ENCODE measurements at regions not wholly inside any gene's neighbourhood (a gene's known extent, or its start where the extent isn't known, plus 50 kb on each side); places are given as distances from the start of the nearest gene placed in this dataset.
A peak's percentile ranks its signal among the peaks of the same experiment; 100 is the strongest.

GRCh38 chr11:19511066-19511412, 201.6 kb upstream of the NAV2 start:
- DNase-seq = no peak
- WGBS, 3 donors = 71 to 86% (median 76%) methylated on average over 1 of the region's 1 CpG
- FAIRE-seq = no peak
- Histone ChIP-seq H3K4me3 (ENCODE audit: low read depth in 1 of 3, low read length in 3 of 3) (no peak overlapping the region), H3K27me3 (ENCODE audit: control insufficient read depth in 3 of 3, insufficient read depth in 3 of 3, low read length in 3 of 3) (peaks cover 0 to 25% (median 2%) of the 10 kb centered on the region in 3 donors), H3K4me1 (ENCODE audit: control insufficient read depth in 3 of 3, insufficient read depth in 2 of 3, low read depth in 1 of 3, low read length in 2 of 3) (no peaks in the 10 kb centered on the region), H3K27ac (ENCODE audit: low read depth in 1 of 3, low read length in 2 of 3) (no peak overlapping the region), H3K36me3 (ENCODE audit: control insufficient read depth in 3 of 3, insufficient read depth in 2 of 3, low read depth in 1 of 3, low read length in 3 of 3) (no peaks in the 10 kb centered on the region), H3K9me3 (ENCODE audit: control insufficient read depth in 2 of 2, insufficient read depth in 1 of 2, low read depth in 1 of 2, low read length in 1 of 2) (no peaks in the 10 kb centered on the region)

DNA sequence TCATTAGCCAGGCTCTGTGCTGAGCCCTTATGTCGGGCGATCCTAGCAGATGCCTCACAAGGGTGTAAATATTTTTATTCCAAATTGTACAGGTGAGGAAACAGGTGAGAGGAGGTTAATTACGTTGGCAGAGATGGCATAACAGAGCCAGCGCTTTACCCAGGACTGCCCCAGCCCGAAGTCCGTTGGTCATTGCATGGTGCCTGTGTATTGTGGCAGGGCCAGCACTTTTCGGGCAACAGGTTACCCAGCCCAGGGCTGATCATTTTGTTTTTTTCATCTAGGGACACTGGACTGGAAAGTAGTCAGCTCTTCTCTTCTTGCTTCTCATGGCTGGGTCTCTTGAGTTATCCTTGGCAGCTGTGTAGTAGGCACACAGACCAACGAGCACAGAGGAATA, 202.2 kb upstream of the NAV2 start:
- Histone ChIP-seq H3K9me3 (ENCODE audit: control insufficient read depth in 2 of 2, insufficient read depth in 1 of 2, low read depth in 1 of 2, low read length in 1 of 2) (no peaks in the 10 kb centered on the region), H3K4me1 (ENCODE audit: control insufficient read depth in 3 of 3, insufficient read depth in 2 of 3, low read depth in 1 of 3, low read length in 2 of 3) (no peaks in the 10 kb centered on the region), H3K27me3 (ENCODE audit: control insufficient read depth in 3 of 3, insufficient read depth in 3 of 3, low read length in 3 of 3) (peaks cover 0 to 24% (median 2%) of the 10 kb centered on the region in 3 donors), H3K27ac (ENCODE audit: low read depth in 1 of 3, low read length in 2 of 3) (no peak overlapping the region), H3K36me3 (ENCODE audit: control insufficient read depth in 3 of 3, insufficient read depth in 2 of 3, low read depth in 1 of 3, low read length in 3 of 3) (no peaks in the 10 kb centered on the region), H3K4me3 (ENCODE audit: low read depth in 1 of 3, low read length in 3 of 3) (no peak overlapping the region)
- DNase-seq (no peak), FAIRE-seq (no peak)
- 25 to 58% (median 49%) methylated on average over 8 of the region's 8 CpGs for WGBS, 3 donors

DNA sequence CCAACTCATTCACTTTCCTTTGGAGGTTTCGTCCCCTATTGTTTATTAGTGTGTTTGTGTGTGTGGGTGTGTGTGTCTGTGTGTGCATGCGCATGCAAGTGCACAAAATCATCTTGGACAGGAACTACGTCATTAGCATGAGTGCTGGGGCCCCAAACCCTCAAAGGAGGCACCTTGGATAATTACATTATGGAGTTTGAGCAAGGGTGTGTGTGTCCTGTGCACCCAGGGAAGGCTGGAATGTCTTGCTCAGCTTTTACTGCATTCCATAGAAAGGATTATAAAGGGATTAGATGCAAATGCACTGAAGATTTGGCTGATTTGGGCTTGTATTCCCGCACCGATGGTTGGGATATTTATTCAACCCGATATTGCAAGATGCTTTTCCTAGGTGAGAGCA, 203.4 kb upstream of the NAV2 start:
- Histone ChIP-seq H3K4me3 (ENCODE audit: low read depth in 1 of 3, low read length in 3 of 3) (no peak overlapping the region), H3K36me3 (ENCODE audit: control insufficient read depth in 3 of 3, insufficient read depth in 2 of 3, low read depth in 1 of 3, low read length in 3 of 3) (no peaks in the 10 kb centered on the region), H3K9me3 (ENCODE audit: control insufficient read depth in 2 of 2, insufficient read depth in 1 of 2, low read depth in 1 of 2, low read length in 1 of 2) (no peaks in the 10 kb centered on the region), H3K4me1 (ENCODE audit: control insufficient read depth in 3 of 3, insufficient read depth in 2 of 3, low read depth in 1 of 3, low read length in 2 of 3) (no peaks in the 10 kb centered on the region), H3K27ac (ENCODE audit: low read depth in 1 of 3, low read length in 2 of 3) (no peak overlapping the region), H3K27me3 (ENCODE audit: control insufficient read depth in 3 of 3, insufficient read depth in 3 of 3, low read length in 3 of 3) (peaks cover 0 to 19% (median 2%) of the 10 kb centered on the region in 3 donors)
- 57 to 83% (median 61%) methylated on average over 6 of the region's 6 CpGs for WGBS, 3 donors
- DNase-seq (no peak), FAIRE-seq (no peak)

DNA sequence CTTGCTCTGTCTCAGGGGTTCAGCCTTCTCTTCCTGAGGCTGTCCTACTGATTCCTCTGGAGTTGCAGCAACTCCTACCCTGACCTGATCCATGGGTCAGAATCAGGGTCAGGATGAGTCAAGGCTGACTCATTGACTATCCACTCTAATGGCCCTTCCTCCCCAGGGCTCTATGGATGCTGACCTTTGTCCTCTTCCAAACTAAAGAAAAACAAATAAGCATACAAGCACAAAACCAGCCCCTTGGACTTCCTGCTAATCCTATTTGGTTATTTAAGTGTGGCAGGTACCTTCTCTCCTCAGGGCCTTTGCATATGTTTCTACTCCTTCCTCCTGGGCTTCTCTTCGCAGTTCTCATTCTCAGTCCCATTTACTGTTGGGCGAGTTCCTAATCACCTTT, 204.5 kb upstream of the NAV2 start:
- WGBS, 3 donors = 80 to 83% (median 82%) methylated on average over 2 of the region's 2 CpGs
- Histone ChIP-seq H3K4me1 (ENCODE audit: control insufficient read depth in 3 of 3, insufficient read depth in 2 of 3, low read depth in 1 of 3, low read length in 2 of 3) (no peaks in the 10 kb centered on the region), H3K4me3 (ENCODE audit: low read depth in 1 of 3, low read length in 3 of 3) (no peak overlapping the region), H3K36me3 (ENCODE audit: control insufficient read depth in 3 of 3, insufficient read depth in 2 of 3, low read depth in 1 of 3, low read length in 3 of 3) (no peaks in the 10 kb centered on the region), H3K9me3 (ENCODE audit: control insufficient read depth in 2 of 2, insufficient read depth in 1 of 2, low read depth in 1 of 2, low read length in 1 of 2) (no peaks in the 10 kb centered on the region), H3K27ac (ENCODE audit: low read depth in 1 of 3, low read length in 2 of 3) (no peak overlapping the region), H3K27me3 (ENCODE audit: control insufficient read depth in 3 of 3, insufficient read depth in 3 of 3, low read length in 3 of 3) (peaks cover 0 to 16% (median 2%) of the 10 kb centered on the region in 3 donors)
- FAIRE-seq = no peak
- peak in 1 of 2 donors; percentile 61 for DNase-seq

DNA sequence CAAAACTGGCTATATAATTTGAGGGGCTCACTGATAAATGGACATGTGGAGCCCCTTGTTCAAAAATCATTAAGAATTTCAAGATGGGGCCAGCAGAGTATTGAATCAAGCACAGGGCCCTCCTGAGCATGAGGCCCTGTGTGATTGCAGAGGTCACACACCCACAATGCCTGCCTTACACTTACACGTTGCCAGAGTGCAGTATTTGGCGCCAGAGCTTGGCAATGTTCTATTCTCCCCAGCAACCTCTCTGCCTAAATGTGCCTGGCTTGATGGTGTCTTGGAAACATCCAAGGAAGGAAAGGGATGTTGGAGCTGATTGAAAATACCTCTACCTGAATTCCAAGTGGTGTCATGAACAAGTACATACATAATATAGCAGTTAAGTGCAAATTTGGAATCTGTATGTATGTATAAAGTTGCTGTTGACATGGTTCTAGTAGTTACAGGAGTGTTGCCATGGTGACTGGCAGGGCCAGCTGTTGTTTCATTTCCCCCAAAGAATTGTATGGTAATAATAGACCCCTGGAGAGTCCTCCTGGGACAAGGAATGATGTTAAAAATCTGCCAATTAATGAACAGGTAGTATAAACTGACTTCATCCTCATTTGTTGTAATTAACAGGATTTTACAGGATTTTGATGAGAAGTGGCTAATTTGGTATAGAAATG, 205.7 kb upstream of the NAV2 start:
- Histone ChIP-seq H3K4me3 (ENCODE audit: low read depth in 1 of 3, low read length in 3 of 3) (no peak overlapping the region), H3K9me3 (ENCODE audit: control insufficient read depth in 2 of 2, insufficient read depth in 1 of 2, low read depth in 1 of 2, low read length in 1 of 2) (no peaks in the 10 kb centered on the region), H3K27ac (ENCODE audit: low read depth in 1 of 3, low read length in 2 of 3) (no peak overlapping the region), H3K27me3 (ENCODE audit: control insufficient read depth in 3 of 3, insufficient read depth in 3 of 3, low read length in 3 of 3) (peaks cover 0 to 12% (median 2%) of the 10 kb centered on the region in 3 donors), H3K36me3 (ENCODE audit: control insufficient read depth in 3 of 3, insufficient read depth in 2 of 3, low read depth in 1 of 3, low read length in 3 of 3) (no peaks in the 10 kb centered on the region), H3K4me1 (ENCODE audit: control insufficient read depth in 3 of 3, insufficient read depth in 2 of 3, low read depth in 1 of 3, low read length in 2 of 3) (no peaks in the 10 kb centered on the region)
- WGBS, 3 donors = 69 to 74% (median 70%) methylated on average over 2 of the region's 2 CpGs
- FAIRE-seq (no peak), DNase-seq (no peak)

DNA sequence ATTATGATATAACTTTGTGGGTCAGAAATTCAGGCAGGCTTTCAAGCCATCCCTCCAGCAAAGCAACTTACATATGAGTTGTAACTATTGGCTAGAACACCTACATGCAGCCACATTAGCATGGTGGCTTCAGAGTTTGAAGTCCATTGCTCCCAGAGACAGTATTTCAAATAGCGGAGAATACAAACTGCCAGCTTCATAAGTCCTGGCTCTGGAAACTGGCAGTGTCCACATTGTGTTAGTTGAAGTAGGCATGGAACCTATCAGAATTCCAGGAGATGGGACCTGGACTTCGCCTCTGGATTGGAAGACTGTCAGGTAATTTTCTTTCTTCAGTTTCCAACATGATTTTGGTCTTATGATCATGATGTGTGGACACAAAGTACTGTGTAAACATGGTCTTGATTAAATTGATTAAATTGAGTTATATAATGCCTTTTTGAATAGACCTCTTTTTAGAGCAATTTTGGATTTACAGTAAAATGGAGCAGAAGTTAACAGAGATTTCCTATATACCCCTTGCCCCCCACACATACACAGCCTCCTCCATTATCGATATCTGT, 209.9 kb upstream of the NAV2 start:
- no peaks in the 10 kb centered on the region for H3K9me3 ChIP-seq (ENCODE audit: control insufficient read depth in 2 of 2, insufficient read depth in 1 of 2, low read depth in 1 of 2, low read length in 1 of 2)
- WGBS, 3 donors = 79 to 86% (median 82%) methylated on average over 3 of the region's 3 CpGs
- FAIRE-seq = no peak

DNA sequence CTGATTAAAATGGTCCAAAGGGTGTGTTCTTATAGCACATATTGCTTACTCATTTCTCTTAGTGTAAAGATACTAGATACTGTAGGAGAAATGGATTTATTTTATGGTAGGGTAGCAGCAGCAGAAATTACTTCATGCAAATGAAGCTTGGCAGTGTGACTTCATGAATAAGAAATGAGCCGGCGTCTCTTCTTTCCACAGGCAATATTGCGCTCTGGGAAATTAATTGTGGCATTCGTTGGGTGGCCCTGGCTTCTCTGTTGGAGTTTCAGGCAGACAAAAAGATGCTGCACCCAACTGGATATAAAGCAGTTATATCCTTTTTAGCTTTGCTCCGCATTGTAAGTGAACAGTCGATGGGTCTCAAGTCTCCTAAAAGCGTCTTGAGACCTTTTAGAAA, 211.0 kb upstream of the NAV2 start:
- Histone ChIP-seq H3K4me1 (ENCODE audit: control insufficient read depth in 3 of 3, insufficient read depth in 2 of 3, low read depth in 1 of 3, low read length in 2 of 3) (no peaks in the 10 kb centered on the region), H3K27ac (ENCODE audit: low read depth in 1 of 3, low read length in 2 of 3) (no peak overlapping the region), H3K27me3 (ENCODE audit: control insufficient read depth in 3 of 3, insufficient read depth in 3 of 3, low read length in 3 of 3) (peaks cover 0 to 2% (median 1%) of the 10 kb centered on the region in 3 donors), H3K36me3 (ENCODE audit: control insufficient read depth in 3 of 3, insufficient read depth in 2 of 3, low read depth in 1 of 3, low read length in 3 of 3) (no peaks in the 10 kb centered on the region), H3K9me3 (ENCODE audit: control insufficient read depth in 2 of 2, insufficient read depth in 1 of 2, low read depth in 1 of 2, low read length in 1 of 2) (no peaks in the 10 kb centered on the region), H3K4me3 (ENCODE audit: low read depth in 1 of 3, low read length in 3 of 3) (no peak overlapping the region)
- DNase-seq = no peak
- 82 to 93% (median 88%) methylated on average over 7 of the region's 7 CpGs for WGBS, 3 donors
- FAIRE-seq = no peak

More for the DNA sequence above, 209.9 kb upstream of the NAV2 start:
- Histone ChIP-seq H3K4me3 (ENCODE audit: low read depth in 1 of 3, low read length in 3 of 3) (no peak overlapping the region), H3K36me3 (ENCODE audit: control insufficient read depth in 3 of 3, insufficient read depth in 2 of 3, low read depth in 1 of 3, low read length in 3 of 3) (no peaks in the 10 kb centered on the region), H3K27me3 (ENCODE audit: control insufficient read depth in 3 of 3, insufficient read depth in 3 of 3, low read length in 3 of 3) (peaks cover 0 to 2% (median 1%) of the 10 kb centered on the region in 3 donors), H3K4me1 (ENCODE audit: control insufficient read depth in 3 of 3, insufficient read depth in 2 of 3, low read depth in 1 of 3, low read length in 2 of 3) (no peaks in the 10 kb centered on the region), H3K27ac (ENCODE audit: low read depth in 1 of 3, low read length in 2 of 3) (no peak overlapping the region)
- DNase-seq = no peak

DNA sequence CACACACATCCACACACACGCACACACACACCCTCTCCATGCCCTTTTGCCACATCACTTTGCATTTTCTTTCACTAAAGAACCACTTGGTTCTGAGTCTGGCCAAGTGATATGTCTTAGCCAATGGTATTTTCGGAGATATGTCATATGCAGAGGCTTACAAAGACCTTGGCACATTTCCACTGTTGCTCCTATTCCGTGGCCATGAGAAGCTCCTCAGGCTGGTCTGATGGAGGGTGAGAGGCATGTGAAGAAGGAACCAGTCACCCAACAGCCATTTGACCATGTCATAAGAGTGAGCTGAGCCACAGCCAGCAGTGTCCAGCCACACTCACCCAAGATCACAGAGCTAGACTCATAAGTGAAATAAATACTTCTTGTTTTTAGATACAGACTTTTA, 212.6 kb upstream of the NAV2 start:
- H3K36me3 ChIP-seq (ENCODE audit: control insufficient read depth in 3 of 3, insufficient read depth in 2 of 3, low read depth in 1 of 3, low read length in 3 of 3) = no peaks in the 10 kb centered on the region
- no peak overlapping the region for H3K4me3 ChIP-seq (ENCODE audit: low read depth in 1 of 3, low read length in 3 of 3)
- no peaks in the 10 kb centered on the region for H3K4me1 ChIP-seq (ENCODE audit: control insufficient read depth in 3 of 3, insufficient read depth in 2 of 3, low read depth in 1 of 3, low read length in 2 of 3)
- H3K27me3 ChIP-seq (ENCODE audit: control insufficient read depth in 3 of 3, insufficient read depth in 3 of 3, low read length in 3 of 3) = peaks cover 0 to 2% (median 1%) of the 10 kb centered on the region in 3 donors
- H3K9me3 ChIP-seq (ENCODE audit: control insufficient read depth in 2 of 2, insufficient read depth in 1 of 2, low read depth in 1 of 2, low read length in 1 of 2) = peaks cover 0 to 5% of the 10 kb centered on the region in 2 donors
- DNase-seq = no peak
- WGBS, 3 donors = 72 to 89% (median 75%) methylated on average over 3 of the region's 3 CpGs
- FAIRE-seq = no peak
- H3K27ac ChIP-seq (ENCODE audit: low read depth in 1 of 3, low read length in 2 of 3) = no peak overlapping the region
